ENCODE measurements at regions not wholly inside any gene's neighbourhood (a gene's known extent, or its start where the extent isn't known, plus 50 kb on each side); places are given as distances from the start of the nearest gene placed in this dataset.

DNA sequence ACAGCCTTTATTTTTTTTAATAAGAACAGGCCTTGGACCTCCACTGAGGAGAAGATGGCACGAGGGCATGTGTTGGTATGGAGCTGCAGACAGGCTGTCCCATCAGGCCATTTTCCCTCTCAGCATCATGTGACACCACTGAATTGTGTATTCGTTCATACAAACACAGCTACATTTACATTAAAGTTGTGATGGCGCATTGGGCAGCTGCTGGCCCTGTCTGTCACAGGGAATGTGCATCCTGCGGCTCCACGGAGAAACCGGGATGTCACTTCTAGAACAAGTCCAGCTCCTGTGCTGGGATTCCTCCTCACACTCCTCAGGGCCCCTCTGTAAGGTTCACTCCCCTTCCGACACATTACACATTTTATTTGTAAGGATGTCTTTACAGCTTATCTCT lies 147.6 kb upstream of the TNR start:
- H2BK5ac ChIP-seq (ENCODE audit: low read depth, low read length): no peak overlapping the region
- no peaks in the 10 kb centered on the region for H4K20me1 ChIP-seq (replicated peaks in 1 of 2; ENCODE audit: control insufficient read depth in 1 of 2, insufficient read depth in 2 of 2, low read length in 2 of 2)
- H3K4me2 ChIP-seq (ENCODE audit: insufficient read depth in 1 of 2, low read depth in 2 of 2, low read length in 2 of 2): no peak overlapping the region
- H3K23ac ChIP-seq (ENCODE audit: insufficient read length): no peak overlapping the region
- peaks cover 19 to 65% (median 58%) of the 10 kb centered on the region in 4 experiments for H3K27me3 ChIP-seq (replicated peaks in 1 of 4; ENCODE audit: control insufficient read depth in 3 of 4, extremely low read depth in 1 of 4, insufficient read depth in 3 of 4, low read length in 3 of 4)
- no peaks in the 10 kb centered on the region for H3K23me2 ChIP-seq (ENCODE audit: low read depth, low read length)
- H2AFZ ChIP-seq (ENCODE audit: low read length): no peak overlapping the region
- H3K79me1 ChIP-seq (ENCODE audit: low read depth, low read length): no peaks in the 10 kb centered on the region
- no peak overlapping the region for H2BK12ac ChIP-seq (ENCODE audit: low read depth, low read length)
- H3K36me3 ChIP-seq (ENCODE audit: control insufficient read depth in 2 of 4, insufficient read depth in 4 of 4, low read length in 3 of 4): no peaks in the 10 kb centered on the region
- no peak overlapping the region for H4K5ac ChIP-seq (ENCODE audit: insufficient read length, low read depth, low read length)
- H3K9me3 ChIP-seq (ENCODE audit: insufficient read depth in 2 of 2, low read depth in 1 of 2, low read length in 1 of 2): no peaks in the 10 kb centered on the region
- H3K4ac ChIP-seq (replicated peaks; ENCODE audit: insufficient read length, low read depth, low read length): no peak overlapping the region
- no peak overlapping the region for H4K8ac ChIP-seq (ENCODE audit: extremely low read depth, insufficient read depth, low read length)
- no peak for FAIRE-seq
- H2BK20ac ChIP-seq (ENCODE audit: low read length): no peak overlapping the region
- peaks cover 0 to 7% (median 5%) of the 10 kb centered on the region in 4 experiments; a peak in 5 of 7 replicates for H3K4me1 ChIP-seq (replicated peaks in 1 of 4; ENCODE audit: control insufficient read depth in 3 of 4, insufficient read depth in 4 of 4, low read length in 3 of 4)
- H2BK15ac ChIP-seq (ENCODE audit: low read length): no peak overlapping the region
- H3K4me3 ChIP-seq (ENCODE audit: extremely low read depth in 1 of 4, insufficient read depth in 2 of 4, low read depth in 3 of 4, low read length in 4 of 4): no peak overlapping the region
- no peak for DNase-seq (ENCODE audit: low read depth in 1 of 2, low spot score in 2 of 2)
- H3K18ac ChIP-seq (ENCODE audit: extremely low read depth, low read length): no peak overlapping the region
- no peaks in the 10 kb centered on the region for H3K79me2 ChIP-seq (ENCODE audit: control insufficient read depth in 1 of 2, insufficient read depth in 2 of 2, low read length in 2 of 2)
- H4K91ac ChIP-seq (replicated peaks; ENCODE audit: insufficient read length, low read length): no peak overlapping the region
- no peak overlapping the region for H3K14ac ChIP-seq (ENCODE audit: insufficient read length)
- H3K56ac ChIP-seq (replicated peaks; ENCODE audit: insufficient read length, low read depth, low read length): no peak overlapping the region
- 88% methylated on average over 7 of the region's 7 CpGs; no CpG with 5 or more reads in 1 of the 2 experiments for WGBS, 2 experiments (ENCODE audit: extremely low coverage in 1 of 2, insufficient coverage in 1 of 2, insufficient read length in 1 of 2, insufficient replicate concordance in 2 of 2, low coverage in 1 of 2, low lambda C conversion rate in 2 of 2, missing lambda C conversion rate in 1 of 2)
- ChIA-PET CTCF (ENCODE audit: partially characterized antibody) (interaction anchor here (0.6 to 6.9 kb wide), 11 partner anchors 10 to 1148 kb away, joined by 3 to 69 read pairs (median 3); partner anchors contain the start of gene TNR), POLR2A (ENCODE audit: partially characterized antibody) (no interaction called here)
- no peak overlapping the region for H3K9ac ChIP-seq (replicated peaks in 1 of 4; ENCODE audit: extremely low read depth in 1 of 4, low read depth in 3 of 4, low read length in 3 of 4)
- H3K27ac ChIP-seq (ENCODE audit: low read depth, low read length): no peak overlapping the region
- H2BK120ac ChIP-seq (replicated peaks; ENCODE audit: low read depth, low read length): no peak overlapping the region
- H2AK5ac ChIP-seq (ENCODE audit: low read depth, low read length): no peak overlapping the region
- TF ChIP-seq JUN (IDR thresholded peaks at IDR 0.05; ENCODE audit: low read depth, low read length) (no peak), SRF (IDR thresholded peaks at IDR 0.05; ENCODE audit: low read depth, low read length) (no peak), TBP (IDR thresholded peaks at IDR 0.05; ENCODE audit: low read depth, low read length) (no peak), SAP30 (IDR thresholded peaks at IDR 0.05; ENCODE audit: insufficient read depth, insufficient replicate concordance, low read length) (no peak), TEAD4 (IDR thresholded peaks at IDR 0.05; ENCODE audit: low read depth, low read length) (no peak), RBBP5 (IDR thresholded peaks at IDR 0.05; ENCODE audit: borderline replicate concordance, low read depth, low read length) (no peak), PHF8 (conservative IDR thresholded peaks at IDR 0.05; ENCODE audit: low read depth, low read length) (no peak), RAD21 (IDR thresholded peaks at IDR 0.05 in 1 of 2, conservative IDR thresholded peaks at IDR 0.05 in 1 of 2; ENCODE audit: low read depth in 2 of 2, low read length in 2 of 2) (no peak), GABPA (IDR thresholded peaks at IDR 0.05; ENCODE audit: borderline replicate concordance, insufficient read depth, low read length) (no peak), CBX8 (IDR thresholded peaks at IDR 0.05; ENCODE audit: borderline replicate concordance, low read depth, low read length) (no peak), CREB1 (IDR thresholded peaks at IDR 0.05) (no peak), SIX5 (IDR thresholded peaks at IDR 0.05; ENCODE audit: low read depth, low read length) (no peak), SIN3A (conservative IDR thresholded peaks at IDR 0.05 in 1 of 2, IDR thresholded peaks at IDR 0.05 in 1 of 2; ENCODE audit: low read depth in 1 of 2, low read length in 2 of 2) (no peak), EP300 (IDR thresholded peaks at IDR 0.05; ENCODE audit: borderline replicate concordance in 1 of 2, low read depth in 2 of 2, low read length in 2 of 2) (no peak)
